ENCODE measurements at regions not wholly inside any gene's neighbourhood (a gene's known extent, or its start where the extent isn't known, plus 50 kb on each side); places are given as distances from the start of the nearest gene placed in this dataset.

- no peak for TF ChIP-seq CTCF (IDR thresholded peaks at IDR 0.05 in 4 of 5, conservative IDR thresholded peaks at IDR 0.05 in 1 of 5)
- TF ChIP-seq POLR2A (IDR thresholded peaks at IDR 0.05) = no peak
- ATAC-seq = no peak
- no peak overlapping the region for H3K4me3 ChIP-seq
- DNase-seq = no peak
- no peaks in the 10 kb centered on the region for H3K4me1 ChIP-seq
- H3K27me3 ChIP-seq = peaks cover 0 to 12% (median 0%) of the 10 kb centered on the region in 3 donors
- no peak overlapping the region for H3K27ac ChIP-seq
- intact Hi-C loops (cut with DNase I; ENCODE audit: low total_unique reads) (no loop called here), in situ Hi-C loops (cut with MboI; ENCODE audit: low sequenced_read_pairs in 4 of 4) (no loop called here)
- no peaks in the 10 kb centered on the region for H3K9me3 ChIP-seq
- H3K36me3 ChIP-seq = no peaks in the 10 kb centered on the region
Measured at GRCh38 chr1:30604801-30605440, 118.5 kb downstream of the MATN1 start.

DNA sequence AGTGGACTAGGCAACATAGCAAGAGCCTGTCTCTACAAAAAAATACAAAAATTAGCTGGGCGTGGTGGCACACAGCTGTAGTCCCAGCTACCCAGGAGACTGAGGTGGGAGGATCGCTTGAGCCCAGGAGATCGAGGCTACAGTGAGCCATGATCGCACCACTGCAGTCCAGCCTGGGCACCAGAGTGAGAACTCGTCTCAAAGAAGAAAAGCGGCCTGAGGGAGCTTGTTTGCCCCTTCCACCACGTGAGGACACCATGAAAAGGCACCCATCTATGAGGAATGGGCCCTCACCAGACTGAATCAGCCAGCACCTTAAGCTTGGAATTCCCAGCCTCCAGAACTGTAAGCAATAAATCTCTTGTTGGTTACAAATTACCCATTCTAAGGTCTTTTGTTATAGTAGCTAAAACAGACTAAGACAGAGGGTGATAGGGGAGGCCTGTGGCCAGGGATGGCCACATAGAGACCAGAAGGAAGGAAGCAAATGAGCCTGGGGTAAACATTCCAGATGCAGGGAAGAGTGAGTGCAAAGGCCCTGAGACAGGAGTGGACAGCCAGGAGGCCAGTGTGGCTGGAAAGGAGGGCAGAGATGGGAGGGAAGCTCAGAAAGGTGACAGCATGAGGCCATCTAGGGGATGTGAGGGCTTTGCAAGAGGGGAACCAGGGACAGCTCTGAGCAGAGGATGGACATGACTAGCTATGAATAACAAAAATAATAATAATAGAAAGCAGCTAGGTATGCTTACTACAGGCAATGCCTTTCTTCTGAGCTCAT is 120.1 kb downstream of the MATN1 start:
- no peaks in the 10 kb centered on the region for H3K36me3 ChIP-seq
- H3K27ac ChIP-seq = no peak overlapping the region
- ATAC-seq (no peak), DNase-seq (no peak)
- in situ Hi-C loops (cut with MboI; ENCODE audit: low sequenced_read_pairs in 4 of 4) = no loop called here
- H3K27me3 ChIP-seq = peaks cover 0 to 12% (median 0%) of the 10 kb centered on the region in 3 donors
- H3K9me3 ChIP-seq = no peaks in the 10 kb centered on the region
- H3K4me3 ChIP-seq = no peak overlapping the region
- TF ChIP-seq CTCF (IDR thresholded peaks at IDR 0.05 in 4 of 5, conservative IDR thresholded peaks at IDR 0.05 in 1 of 5) (no peak), POLR2A (IDR thresholded peaks at IDR 0.05) (no peak)
- no peaks in the 10 kb centered on the region for H3K4me1 ChIP-seq
- intact Hi-C loops (cut with DNase I; ENCODE audit: low total_unique reads) = no loop called here

- peaks cover 0 to 12% (median 0%) of the 10 kb centered on the region in 3 donors for H3K27me3 ChIP-seq
- no peaks in the 10 kb centered on the region for H3K36me3 ChIP-seq
- H3K4me3 ChIP-seq = no peak overlapping the region
- intact Hi-C loops (cut with DNase I; ENCODE audit: low total_unique reads) = no loop called here
- TF ChIP-seq POLR2A (IDR thresholded peaks at IDR 0.05) (no peak), CTCF (IDR thresholded peaks at IDR 0.05 in 4 of 5, conservative IDR thresholded peaks at IDR 0.05 in 1 of 5) (no peak)
- no peak for ATAC-seq
- in situ Hi-C loops (cut with MboI; ENCODE audit: low sequenced_read_pairs in 4 of 4) = no loop called here
- H3K27ac ChIP-seq = no peak overlapping the region
- H3K9me3 ChIP-seq = no peaks in the 10 kb centered on the region
- H3K4me1 ChIP-seq = no peaks in the 10 kb centered on the region
- DNase-seq = no peak
Measured at GRCh38 chr1:30601316-30602085, 121.9 kb downstream of the MATN1 start.

GRCh38 chr1:30600706-30601105 is 122.7 kb downstream of the MATN1 start:
- Histone ChIP-seq H3K4me3 (no peak overlapping the region), H3K4me1 (no peaks in the 10 kb centered on the region), H3K36me3 (no peaks in the 10 kb centered on the region), H3K27ac (no peak overlapping the region), H3K9me3 (no peaks in the 10 kb centered on the region), H3K27me3 (peaks cover 0 to 12% (median 0%) of the 10 kb centered on the region in 3 donors)
- ATAC-seq (no peak), DNase-seq (no peak)
- intact Hi-C loops (cut with DNase I; ENCODE audit: low total_unique reads) (no loop called here), in situ Hi-C loops (cut with MboI; ENCODE audit: low sequenced_read_pairs in 4 of 4) (no loop called here)
- TF ChIP-seq CTCF (IDR thresholded peaks at IDR 0.05 in 4 of 5, conservative IDR thresholded peaks at IDR 0.05 in 1 of 5) = no peak
- no peak for TF ChIP-seq POLR2A (IDR thresholded peaks at IDR 0.05)

All from gastrocnemius medialis (tissue), 4 donors.